ENCODE measurements at regions not wholly inside any gene's neighbourhood (a gene's known extent, or its start where the extent isn't known, plus 50 kb on each side); places are given as distances from the start of the nearest gene placed in this dataset.

GRCh38 chr9:81508476-81508875 is 180.9 kb downstream of the TLE1 start:
- ATAC-seq = no peak
- TF ChIP-seq CTCF (IDR thresholded peaks at IDR 0.05) = no peak
- H3K4me1 ChIP-seq = no peaks in the 10 kb centered on the region
- no peaks in the 10 kb centered on the region for H3K27me3 ChIP-seq (ENCODE audit: insufficient read depth in 3 of 3, low read length in 2 of 3)
- no peaks in the 10 kb centered on the region for H3K9me3 ChIP-seq
- H3K27ac ChIP-seq = no peak overlapping the region
- H3K36me3 ChIP-seq (ENCODE audit: insufficient read depth in 1 of 2, low read depth in 1 of 2) = no peaks in the 10 kb centered on the region
- H3K4me3 ChIP-seq = no peak overlapping the region
- WGBS, 3 donors = 86 to 90% (median 90%) methylated on average over 12 of the region's 12 CpGs
- intact Hi-C loops (cut with DNase I) = no loop called here
- no peak for DNase-seq

GRCh38 chr9:81506941-81507864 is 182.1 kb downstream of the TLE1 start:
- DNase-seq = no peak
- no peaks in the 10 kb centered on the region for H3K4me1 ChIP-seq
- WGBS, 3 donors = 91 to 96% (median 91%) methylated on average over 31 to 32 of the region's 32 CpGs
- no peak for TF ChIP-seq CTCF (IDR thresholded peaks at IDR 0.05)
- no peaks in the 10 kb centered on the region for H3K27me3 ChIP-seq (ENCODE audit: insufficient read depth in 3 of 3, low read length in 2 of 3)
- H3K4me3 ChIP-seq = no peak overlapping the region
- H3K27ac ChIP-seq = no peak overlapping the region
- H3K9me3 ChIP-seq = no peaks in the 10 kb centered on the region
- H3K36me3 ChIP-seq (ENCODE audit: insufficient read depth in 1 of 2, low read depth in 1 of 2) = no peaks in the 10 kb centered on the region
- intact Hi-C loops (cut with DNase I) = no loop called here
- ATAC-seq = no peak

GRCh38 chr9:81499594-81499993 is 189.8 kb downstream of the TLE1 start:
- DNase-seq = no peak
- H3K4me3 ChIP-seq = peak overlapping the region; percentile 23
- H3K27me3 ChIP-seq (ENCODE audit: insufficient read depth in 3 of 3, low read length in 2 of 3) = no peaks in the 10 kb centered on the region
- H3K36me3 ChIP-seq (ENCODE audit: insufficient read depth in 1 of 2, low read depth in 1 of 2) = no peaks in the 10 kb centered on the region
- intact Hi-C loops (cut with DNase I) = no loop called here
- TF ChIP-seq CTCF (IDR thresholded peaks at IDR 0.05) = no peak
- 22 to 31% (median 23%) methylated on average over 2 of the region's 2 CpGs for WGBS, 3 donors
- no peaks in the 10 kb centered on the region for H3K9me3 ChIP-seq
- ATAC-seq = peak; percentile 51 to 69 (median 60)
- peaks cover 17% of the 10 kb centered on the region for H3K4me1 ChIP-seq
- H3K27ac ChIP-seq = peak overlapping the region; percentile 63

- DNase-seq (no peak), ATAC-seq (peak; percentile 68 to 88 (median 77))
- intact Hi-C loops (cut with DNase I) = no loop called here
- Histone ChIP-seq H3K9me3 (no peaks in the 10 kb centered on the region), H3K27me3 (ENCODE audit: insufficient read depth in 3 of 3, low read length in 2 of 3) (no peaks in the 10 kb centered on the region), H3K4me1 (peaks cover 17% of the 10 kb centered on the region), H3K4me3 (peak overlapping the region; percentile 23), H3K27ac (peak overlapping the region; percentile 63), H3K36me3 (ENCODE audit: insufficient read depth in 1 of 2, low read depth in 1 of 2) (no peaks in the 10 kb centered on the region)
- WGBS, 3 donors = 10 to 17% (median 15%) methylated on average over 6 of the region's 6 CpGs
- TF ChIP-seq CTCF (IDR thresholded peaks at IDR 0.05) = no peak
Observed at GRCh38 chr9:81499021-81499454, 190.3 kb downstream of the TLE1 start.
